HG02642 (cell line): ENCODE measurements at regions not wholly inside any gene's neighbourhood (a gene's known extent, or its start where the extent isn't known, plus 50 kb on each side); places are given as distances from the start of the nearest gene placed in this dataset.

ENCODE experiments used
- ATAC-seq: cut with Tn5 transposase; IDR thresholded peaks from one replicate; pipeline ENCODE4 v1.9.1; 2021; ENCODE audit warnings: mild to moderate bottlenecking; ENCODE audit not compliant: unreplicated experiment, poor library complexity

- no peak for ATAC-seq
These were observed 102.7 kb upstream of the MLIP start for GRCh38 chr6:54008589-54008988.

- ATAC-seq = no peak
These were observed 102.1 kb upstream of the MLIP start for GRCh38 chr6:54009052-54009654.

- no peak for ATAC-seq
These were observed 100.6 kb upstream of the MLIP start for GRCh38 chr6:54010340-54011276.

- ATAC-seq = no peak
These were observed 100.0 kb upstream of the MLIP start for GRCh38 chr6:54011277-54011648.

- ATAC-seq = no peak
These were observed 97.3 kb upstream of the MLIP start for GRCh38 chr6:54013966-54014365.

- no peak for ATAC-seq
These were observed 96.8 kb upstream of the MLIP start for GRCh38 chr6:54014440-54014839.

GRCh38 chr6:54017877-54018276, 93.4 kb upstream of the MLIP start:
- no peak for ATAC-seq

GRCh38 chr6:54018722-54019121, 92.5 kb upstream of the MLIP start:
- no peak for ATAC-seq

- ATAC-seq = no peak
These were observed 91.4 kb upstream of the MLIP start for GRCh38 chr6:54019860-54020259.

GRCh38 chr6:54020334-54020733, 90.9 kb upstream of the MLIP start:
- ATAC-seq = no peak

GRCh38 chr6:54026652-54027400, 84.4 kb upstream of the MLIP start:
- ATAC-seq = no peak

GRCh38 chr6:54028170-54028569, 83.1 kb upstream of the MLIP start:
- no peak for ATAC-seq

- no peak for ATAC-seq
These were observed 82.1 kb upstream of the MLIP start for GRCh38 chr6:54029187-54029586.

GRCh38 chr6:54031169-54031568, 80.1 kb upstream of the MLIP start:
- no peak for ATAC-seq

- ATAC-seq = no peak
These were observed 73.9 kb upstream of the MLIP start for GRCh38 chr6:54037277-54037779.

- ATAC-seq = no peak
These were observed 70.7 kb upstream of the MLIP start for GRCh38 chr6:54040545-54040944.

- ATAC-seq = no peak
These were observed 70.0 kb upstream of the MLIP start for GRCh38 chr6:54041239-54041638.

GRCh38 chr6:54043360-54043759, 67.9 kb upstream of the MLIP start:
- ATAC-seq = no peak

GRCh38 chr6:54044059-54044458, 67.2 kb upstream of the MLIP start:
- ATAC-seq = no peak

GRCh38 chr6:54048782-54049181, 62.5 kb upstream of the MLIP start:
- ATAC-seq = no peak

- no peak for ATAC-seq
These were observed 60.5 kb upstream of the MLIP start for GRCh38 chr6:54050750-54051149.
